Urothelium cell line (cell line): ENCODE measurements at regions not wholly inside any gene's neighbourhood (a gene's known extent, or its start where the extent isn't known, plus 50 kb on each side); places are given as distances from the start of the nearest gene placed in this dataset.

Source experiments
- DNase-seq: peaks from one replicate; pipeline ENCODE4 v3.0.0; 2011; ENCODE audit warnings: low spot score, mixed read lengths
- FAIRE-seq: peaks from 2 replicates; lab custom pipeline; 2011; peaks lifted over from hg19 to GRCh38; lab: Jason Lieb, UNC

GRCh38 chr14:34027990-34028495 is 77.2 kb upstream of the EGLN3 start:
- FAIRE-seq (no peak), DNase-seq (no peak)

GRCh38 chr14:34027130-34027989 is 76.5 kb upstream of the EGLN3 start:
- no peak for FAIRE-seq

GRCh38 chr14:34025325-34026017 is 74.6 kb upstream of the EGLN3 start:
- DNase-seq (no peak), FAIRE-seq (no peak)

More at GRCh38 chr14:34027130-34027989, 76.5 kb upstream of the EGLN3 start:
- no peak for DNase-seq

- no peak for FAIRE-seq
- no peak for DNase-seq
Observed at GRCh38 chr14:34024768-34025144, 73.9 kb upstream of the EGLN3 start.

GRCh38 chr14:34023824-34024767 is 73.2 kb upstream of the EGLN3 start:
- no peak for FAIRE-seq
- DNase-seq, result peak; percentile 27

GRCh38 chr14:34021096-34021495 is 70.2 kb upstream of the EGLN3 start:
- FAIRE-seq (no peak), DNase-seq (no peak)

- no peak for DNase-seq
Observed at GRCh38 chr14:34020014-34020413, 69.1 kb upstream of the EGLN3 start.

GRCh38 chr14:34018564-34019244 is 67.8 kb upstream of the EGLN3 start:
- FAIRE-seq, result no peak

More at GRCh38 chr14:34020014-34020413, 69.1 kb upstream of the EGLN3 start:
- FAIRE-seq, result no peak

GRCh38 chr14:34018125-34018524 is 67.3 kb upstream of the EGLN3 start:
- FAIRE-seq (no peak), DNase-seq (no peak)

More at GRCh38 chr14:34018564-34019244, 67.8 kb upstream of the EGLN3 start:
- DNase-seq, result no peak

- DNase-seq, result no peak
- FAIRE-seq, result no peak
Observed at GRCh38 chr14:34015383-34015782, 64.5 kb upstream of the EGLN3 start.

- no peak for DNase-seq
- FAIRE-seq, result no peak
Observed at GRCh38 chr14:34014936-34015335, 64.1 kb upstream of the EGLN3 start.

GRCh38 chr14:34013721-34014060 is 62.8 kb upstream of the EGLN3 start:
- FAIRE-seq (no peak), DNase-seq (no peak)

GRCh38 chr14:34012978-34013720 is 62.3 kb upstream of the EGLN3 start:
- FAIRE-seq (no peak), DNase-seq (no peak)

- no peak for DNase-seq
- FAIRE-seq, result no peak
Observed at GRCh38 chr14:34012369-34012768, 61.5 kb upstream of the EGLN3 start.

- no peak for DNase-seq
- no peak for FAIRE-seq
Observed at GRCh38 chr14:34009956-34010355, 59.1 kb upstream of the EGLN3 start.

- DNase-seq, result no peak
- no peak for FAIRE-seq
Observed at GRCh38 chr14:34007902-34008301, 57.0 kb upstream of the EGLN3 start.

- no peak for DNase-seq
- FAIRE-seq, result no peak
Observed at GRCh38 chr14:34005901-34006300, 55.0 kb upstream of the EGLN3 start.

- no peak for FAIRE-seq
Observed at GRCh38 chr14:34004881-34005280, 54.0 kb upstream of the EGLN3 start.

GRCh38 chr14:34003691-34004090 is 52.8 kb upstream of the EGLN3 start:
- FAIRE-seq (no peak), DNase-seq (no peak)

More at GRCh38 chr14:34004881-34005280, 54.0 kb upstream of the EGLN3 start:
- DNase-seq, result no peak
